NCI-H2107 treated with DMSO at 0.1 percent for 48 hours (cell line): ENCODE measurements at regions not wholly inside any gene's neighbourhood (a gene's known extent, or its start where the extent isn't known, plus 50 kb on each side); places are given as distances from the start of the nearest gene placed in this dataset.

Experiments used
- DNase-seq: peaks from one replicate; lab custom pipeline; 2025; ENCODE audit not compliant: unreplicated experiment; lab: John Stamatoyannopoulos, UW

DNA sequence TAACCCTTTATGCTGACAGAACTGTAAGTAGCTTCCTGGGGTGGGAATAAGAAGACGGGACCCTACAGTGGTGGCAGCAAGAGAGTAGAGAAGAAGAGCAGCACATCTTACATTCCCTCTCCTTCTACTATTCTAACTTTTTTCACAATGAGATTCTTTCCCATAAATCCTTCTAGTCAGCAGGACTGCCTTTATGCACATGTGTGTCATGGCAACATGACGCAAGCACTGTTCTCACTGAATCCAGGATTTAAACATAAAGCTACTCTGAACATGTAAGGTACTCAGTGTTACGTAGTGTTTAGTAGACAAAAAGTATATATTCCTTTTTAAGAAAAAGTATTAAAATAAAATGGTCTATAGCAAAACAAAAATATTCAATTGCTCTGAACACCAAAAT, 309.7 kb upstream of the LYPLAL1 start:
- DNase-seq: no peak

DNA sequence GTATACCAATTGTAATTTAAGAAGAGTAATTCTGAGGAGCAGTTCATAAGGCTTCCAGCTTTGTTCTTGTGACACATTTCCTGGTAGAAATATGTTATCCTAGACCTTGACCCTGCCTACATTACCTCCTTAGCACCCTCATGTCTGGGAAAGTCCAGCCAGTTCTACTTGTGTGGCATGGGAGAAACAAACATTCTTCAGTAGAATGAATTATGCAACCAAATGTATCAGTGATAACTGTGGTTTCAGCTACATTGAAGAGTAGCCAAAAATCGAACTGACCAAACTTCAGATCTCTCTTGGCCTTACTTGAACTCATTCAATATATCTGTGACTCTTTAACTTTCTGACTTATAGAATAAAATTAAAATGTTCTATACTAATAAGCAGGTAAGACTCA, 308.1 kb upstream of the LYPLAL1 start:
- DNase-seq: no peak

DNA sequence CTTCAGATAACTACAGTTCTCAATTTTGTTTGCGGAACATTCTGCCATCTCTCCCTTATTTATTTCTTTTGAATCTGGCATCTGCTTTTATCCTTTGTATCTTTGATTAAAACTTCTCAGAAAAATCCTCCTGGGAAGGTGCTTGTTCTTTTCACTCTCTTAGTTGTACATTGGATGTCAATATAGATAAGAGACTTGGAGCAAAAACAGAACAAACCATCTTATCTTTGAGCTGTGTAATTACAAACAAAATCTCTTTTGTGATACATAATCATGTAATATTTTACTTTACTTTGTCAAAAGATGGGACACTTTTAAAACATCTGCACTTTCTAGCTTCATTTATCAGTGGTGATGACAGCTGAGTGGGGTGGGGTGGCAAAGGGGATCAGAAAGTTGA, 307.2 kb upstream of the LYPLAL1 start:
- no peak for DNase-seq

DNA sequence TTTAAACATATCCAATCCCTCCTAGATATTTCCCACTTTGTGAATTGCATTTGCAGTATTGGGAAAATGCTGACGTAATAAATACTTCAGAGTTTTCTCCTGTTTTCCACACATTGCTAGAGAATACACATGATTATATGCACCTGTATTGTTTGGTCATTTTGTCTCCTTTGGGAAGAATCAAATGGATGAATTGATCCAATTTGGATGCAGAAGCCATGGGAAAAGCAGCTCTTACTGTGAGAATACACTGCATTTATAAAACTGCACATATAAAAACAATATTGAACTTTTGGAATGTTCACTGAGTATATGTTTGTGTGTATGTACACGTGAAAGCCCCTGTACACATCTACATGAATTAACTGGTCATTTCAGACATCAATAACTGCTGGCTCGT, 306.6 kb upstream of the LYPLAL1 start:
- no peak for DNase-seq

DNA sequence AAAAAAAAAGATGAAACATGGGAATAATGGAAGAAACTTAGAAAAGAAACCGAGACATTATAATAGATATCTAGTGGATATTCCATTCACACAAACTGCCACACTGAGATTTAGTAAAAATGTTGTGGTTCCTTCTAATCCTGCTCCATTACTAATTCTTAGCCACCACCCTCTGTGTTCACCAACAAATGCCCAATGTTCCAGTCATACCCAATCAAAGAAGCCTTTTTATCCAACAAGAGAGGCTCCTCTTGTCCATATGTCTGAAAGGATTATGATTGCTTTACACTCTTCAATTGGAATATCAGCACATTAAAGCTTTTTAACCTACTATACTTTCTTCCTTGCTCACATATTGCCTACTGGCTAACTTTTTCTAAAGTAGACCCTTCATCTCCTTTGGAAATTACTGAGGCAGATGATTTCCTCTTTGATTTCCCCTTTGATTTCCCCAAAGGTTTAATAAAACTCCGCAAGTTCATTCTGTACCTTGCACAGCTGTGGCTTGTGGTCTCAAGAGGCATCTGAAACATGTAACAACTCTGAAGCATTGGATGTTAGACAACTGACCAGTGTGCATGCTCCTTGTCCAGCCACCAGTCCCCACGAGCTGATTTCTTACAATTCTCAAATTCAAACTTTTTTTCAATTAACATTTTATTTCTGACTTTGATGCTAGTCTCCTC, 305.6 kb upstream of the LYPLAL1 start:
- DNase-seq: no peak

DNA sequence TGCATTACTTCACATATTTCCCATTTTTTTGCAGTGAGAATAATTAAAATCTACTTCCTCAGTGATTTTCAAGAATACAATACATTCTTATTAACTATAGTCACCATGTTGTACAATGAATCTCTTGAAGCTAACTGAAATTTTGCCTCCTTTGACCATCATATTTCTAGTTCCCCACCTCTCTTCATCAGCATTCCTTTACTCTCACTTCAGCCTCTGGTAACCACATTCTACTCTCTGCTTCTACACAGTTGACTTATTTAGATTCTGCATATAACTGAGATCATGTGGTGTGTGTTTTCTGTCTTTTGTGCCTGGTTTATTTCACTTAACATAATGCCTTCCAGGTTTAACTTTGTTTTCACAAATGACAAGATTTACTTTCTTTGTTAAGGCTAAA, 304.4 kb upstream of the LYPLAL1 start:
- DNase-seq: no peak

DNA sequence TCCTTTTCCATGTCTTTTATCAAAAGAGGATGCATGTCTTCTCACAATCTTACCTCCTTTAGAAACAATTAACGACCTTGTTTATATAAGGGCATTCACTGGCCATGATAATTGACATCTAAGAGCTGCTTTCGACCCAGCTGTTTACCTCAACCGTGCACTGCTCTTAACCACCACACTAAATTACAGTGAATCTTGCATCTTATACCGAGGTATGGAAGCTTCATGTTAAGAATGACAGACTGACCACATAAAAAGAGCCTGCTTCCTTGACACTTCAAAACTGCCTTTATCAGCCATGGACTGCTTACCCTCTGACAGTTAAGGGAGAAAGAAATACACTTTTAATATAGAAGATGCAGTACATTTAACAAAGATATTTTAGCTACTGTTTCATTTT, 301.7 kb upstream of the LYPLAL1 start:
- no peak for DNase-seq

DNA sequence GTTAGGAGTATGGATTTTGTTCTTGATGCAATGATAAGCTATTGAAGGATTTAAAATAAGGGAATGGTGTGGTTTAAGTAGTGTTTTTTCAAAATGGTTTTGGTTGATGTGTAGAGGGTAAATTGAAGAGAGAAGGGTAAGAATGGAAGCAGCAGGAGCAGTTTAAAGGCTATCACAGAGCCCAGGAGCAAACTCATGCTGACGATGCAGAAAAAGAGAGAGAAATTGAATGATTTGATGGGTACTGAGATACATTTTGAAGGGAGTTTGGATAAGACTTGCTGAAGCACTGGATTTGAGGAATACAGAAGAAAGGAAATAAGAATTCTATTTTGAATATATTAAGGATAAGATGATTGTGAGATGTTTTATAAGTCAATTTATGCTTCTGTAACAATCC, 300.8 kb upstream of the LYPLAL1 start:
- no peak for DNase-seq

DNA sequence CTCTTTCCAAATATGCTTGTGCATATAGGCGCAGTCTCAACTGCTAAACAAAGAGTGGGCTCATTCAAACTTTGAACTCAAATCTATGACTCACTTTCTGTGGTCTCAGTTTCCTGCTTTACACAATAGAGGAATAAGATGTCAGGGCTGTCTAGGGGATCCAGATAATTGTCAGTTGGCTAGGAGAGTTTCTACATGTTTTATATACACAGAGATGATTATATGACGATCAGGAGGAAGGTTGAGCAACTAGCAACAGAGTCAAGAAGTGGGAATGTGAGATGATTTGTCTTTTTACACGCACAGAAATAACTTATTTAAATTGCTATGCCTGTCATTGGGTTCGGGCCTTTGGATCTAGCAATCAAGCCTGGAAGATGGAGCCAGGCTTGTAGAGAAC, 299.4 kb upstream of the LYPLAL1 start:
- DNase-seq: no peak

DNA sequence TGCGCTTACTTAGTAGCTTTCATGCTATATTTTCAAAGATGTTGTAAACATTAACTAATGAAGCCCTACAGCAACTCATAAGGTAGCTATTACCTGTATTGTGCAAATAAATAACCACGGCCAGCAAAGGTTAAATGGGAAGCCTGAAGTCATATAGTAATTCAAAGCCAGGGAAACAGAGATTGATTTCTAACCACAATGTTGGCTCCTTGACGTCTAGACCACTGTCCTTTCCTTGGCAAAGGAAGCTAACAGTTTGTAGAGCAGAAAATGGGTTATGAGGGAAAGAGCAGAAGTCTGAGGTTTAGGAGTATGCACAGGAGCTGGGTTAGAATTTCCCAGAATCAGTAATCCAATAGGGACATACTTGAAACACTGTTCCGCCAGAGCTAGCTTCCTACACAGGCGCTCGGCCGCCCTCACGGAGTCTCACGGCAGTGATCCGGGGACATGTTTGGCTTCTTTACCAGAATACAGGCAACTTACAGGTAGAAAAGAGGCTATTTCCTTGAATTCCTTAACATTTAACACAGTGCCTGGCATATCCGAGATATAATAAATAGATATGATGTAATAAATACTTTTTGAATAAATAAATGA, 298.8 kb upstream of the LYPLAL1 start:
- DNase-seq: no peak

DNA sequence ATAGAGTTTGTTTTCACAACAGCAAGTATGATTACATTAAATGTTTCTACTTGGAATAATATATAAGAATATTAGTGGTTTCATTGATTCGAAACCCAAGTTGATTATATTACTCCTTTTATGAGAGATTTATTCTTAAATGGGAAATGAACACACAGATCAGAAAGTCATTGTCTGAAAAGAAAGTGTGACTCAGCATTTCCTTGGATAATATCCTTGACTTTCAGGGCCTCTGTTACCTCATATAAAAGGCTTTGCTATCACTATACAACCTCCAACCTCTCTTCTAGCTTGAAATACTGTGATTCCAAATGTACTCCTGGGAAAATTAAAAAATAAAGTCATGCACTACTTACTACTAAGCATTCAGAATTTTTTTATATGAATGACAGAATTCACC, 295.3 kb upstream of the LYPLAL1 start:
- DNase-seq: no peak

DNA sequence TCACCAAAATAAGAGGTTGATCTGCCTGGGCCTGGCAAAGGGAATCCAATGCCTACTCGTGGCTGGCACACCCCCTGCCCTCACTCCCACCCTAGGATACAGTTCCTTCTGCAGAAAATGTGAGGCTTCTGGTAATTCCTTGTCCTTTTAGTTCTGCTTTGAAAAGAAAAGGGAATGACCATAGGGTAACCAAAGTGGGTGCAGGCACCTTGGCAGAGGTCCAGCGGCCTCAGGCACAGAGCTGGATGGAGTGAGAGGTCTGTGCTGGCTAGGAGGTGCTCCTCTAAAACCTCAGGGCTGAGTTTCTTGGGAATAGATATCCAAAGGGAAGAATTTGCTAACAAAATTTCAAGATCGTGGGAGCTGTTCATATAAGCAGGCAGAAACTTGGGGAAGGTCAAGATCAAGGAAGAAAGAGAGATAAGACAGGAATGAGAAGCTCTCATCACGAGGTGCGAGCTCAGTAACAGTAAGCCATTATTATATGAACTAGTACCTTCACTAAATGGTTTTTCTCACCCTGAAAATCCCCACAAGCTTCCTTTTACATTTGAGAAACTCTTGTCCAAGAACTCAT, 293.1 kb upstream of the LYPLAL1 start:
- no peak for DNase-seq

DNA sequence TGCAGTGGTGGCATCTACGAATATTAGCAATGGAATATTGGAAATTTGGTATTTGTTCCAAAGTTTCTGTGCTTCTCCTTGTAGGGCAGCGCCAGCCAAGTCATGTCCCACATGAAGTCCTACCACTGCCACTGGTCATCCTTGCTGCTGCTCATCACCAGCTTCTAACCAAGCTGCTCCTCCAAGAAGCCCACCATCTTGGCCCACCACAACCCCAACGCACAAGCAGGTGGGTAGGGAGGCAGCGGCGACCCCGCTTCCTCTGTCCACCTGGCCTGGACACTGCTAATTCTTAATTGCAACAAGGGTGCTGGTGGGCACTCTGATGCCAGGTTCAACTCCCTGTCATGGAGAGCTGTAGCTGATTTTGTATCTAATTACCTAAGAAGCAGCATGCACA, 291.2 kb upstream of the LYPLAL1 start:
- DNase-seq: no peak

DNA sequence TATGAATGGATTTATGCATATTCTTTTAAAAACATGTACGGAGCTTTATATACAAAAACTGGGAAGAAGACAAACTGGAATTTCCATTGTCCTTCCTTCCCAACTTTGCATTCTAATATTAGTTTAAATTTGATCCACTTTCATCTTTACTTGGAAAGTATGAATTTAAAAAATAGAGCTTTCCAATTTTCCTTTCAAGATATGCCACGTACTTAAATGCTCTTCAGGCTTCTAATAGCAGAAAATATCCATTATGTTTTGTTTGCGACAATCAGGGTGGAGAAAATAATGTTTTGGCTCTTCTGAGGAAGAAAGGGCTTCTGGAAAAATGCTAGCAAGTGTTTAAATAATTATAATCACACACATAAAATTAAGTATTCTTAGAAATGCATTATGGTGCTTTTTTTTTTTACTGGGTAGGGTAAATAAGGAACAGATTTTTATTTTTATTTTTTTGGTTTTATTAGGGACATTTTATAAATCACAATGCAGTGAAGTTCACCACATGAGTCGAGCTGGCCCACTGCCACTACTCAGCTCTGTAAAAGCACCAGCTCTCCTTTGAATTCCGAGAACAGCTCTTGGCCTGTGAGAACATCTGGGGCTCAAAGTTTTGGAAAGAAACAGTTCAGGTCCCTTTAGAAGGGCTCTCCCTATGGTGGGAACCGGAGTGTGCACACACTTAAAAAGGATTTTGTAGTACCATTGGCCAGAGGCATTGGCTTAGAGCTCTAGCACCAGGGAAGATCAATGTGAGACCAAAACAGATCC, 287.4 kb upstream of the LYPLAL1 start:
- no peak for DNase-seq

DNA sequence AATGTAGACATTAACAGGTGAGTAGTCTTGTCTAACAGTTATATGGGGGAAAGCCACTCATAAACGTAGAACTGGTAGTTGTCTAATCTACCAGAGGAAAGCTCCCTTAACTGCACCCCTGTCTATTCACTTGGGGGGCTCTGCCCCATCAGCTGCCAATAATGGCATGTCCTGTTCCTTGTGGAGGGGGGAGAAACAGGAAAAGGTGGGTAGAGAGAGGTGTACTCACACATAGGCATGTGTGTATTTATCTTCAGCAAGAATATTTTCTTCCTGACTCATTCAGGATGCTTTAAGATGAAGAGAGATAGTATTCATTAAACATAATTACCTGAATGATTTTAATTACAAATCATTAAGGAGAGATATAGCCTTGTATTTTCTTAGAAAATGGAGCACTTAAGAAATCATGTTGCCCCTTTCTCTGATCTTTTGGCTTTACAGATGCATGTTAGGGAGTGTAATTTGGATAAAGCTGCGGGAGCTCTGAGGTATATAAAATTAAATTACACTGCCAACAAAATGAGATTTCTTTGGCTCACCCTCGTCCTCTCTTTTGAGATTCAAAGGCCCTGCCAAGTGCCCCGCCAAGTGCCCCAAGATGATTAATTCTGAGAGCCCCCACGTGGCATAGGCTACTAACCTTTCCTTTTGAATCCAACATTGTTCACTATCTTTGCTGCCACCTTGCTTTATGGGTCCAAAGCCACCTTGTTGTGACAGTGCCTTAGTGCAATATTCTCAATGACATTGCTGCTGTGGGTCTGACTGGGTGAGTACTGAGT, 286.3 kb upstream of the LYPLAL1 start:
- no peak for DNase-seq

DNA sequence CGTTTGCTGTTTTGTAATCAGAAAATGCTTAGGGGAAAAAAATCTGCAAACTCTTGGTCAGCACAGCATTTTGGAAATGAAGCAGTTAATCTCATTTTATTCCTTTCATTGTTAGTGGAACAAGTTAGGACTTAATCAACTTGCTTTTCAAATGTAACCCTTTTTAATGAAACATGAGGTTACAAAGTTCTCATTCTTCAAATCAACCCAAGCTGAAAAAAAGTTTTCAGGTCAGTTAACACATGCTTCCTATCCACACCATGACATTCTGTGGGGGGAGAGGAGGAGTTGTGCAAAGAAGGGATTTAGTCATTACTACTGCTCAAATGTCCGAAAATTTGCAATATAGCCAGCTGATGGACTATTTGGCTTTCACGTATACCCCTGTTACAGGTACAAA, 283.2 kb upstream of the LYPLAL1 start:
- no peak for DNase-seq

DNA sequence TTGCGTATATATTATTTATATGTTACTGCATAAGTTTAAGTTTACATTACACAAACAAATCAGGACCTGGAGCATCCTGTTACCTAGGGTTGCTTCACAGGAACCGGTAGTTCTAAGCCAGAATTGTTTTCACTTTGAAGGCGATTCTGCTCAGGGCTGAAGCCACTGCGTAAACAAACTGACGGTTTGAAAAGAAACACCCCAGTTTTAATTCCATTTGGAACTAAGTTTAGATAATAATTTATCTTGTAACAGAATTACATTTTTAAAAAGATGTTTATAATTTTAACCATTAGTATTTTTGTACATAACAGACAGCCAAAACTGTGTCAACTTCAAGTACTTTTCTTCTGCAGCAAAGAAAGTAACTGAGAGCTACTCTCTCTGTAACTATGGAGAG, 282.1 kb upstream of the LYPLAL1 start:
- no peak for DNase-seq

DNA sequence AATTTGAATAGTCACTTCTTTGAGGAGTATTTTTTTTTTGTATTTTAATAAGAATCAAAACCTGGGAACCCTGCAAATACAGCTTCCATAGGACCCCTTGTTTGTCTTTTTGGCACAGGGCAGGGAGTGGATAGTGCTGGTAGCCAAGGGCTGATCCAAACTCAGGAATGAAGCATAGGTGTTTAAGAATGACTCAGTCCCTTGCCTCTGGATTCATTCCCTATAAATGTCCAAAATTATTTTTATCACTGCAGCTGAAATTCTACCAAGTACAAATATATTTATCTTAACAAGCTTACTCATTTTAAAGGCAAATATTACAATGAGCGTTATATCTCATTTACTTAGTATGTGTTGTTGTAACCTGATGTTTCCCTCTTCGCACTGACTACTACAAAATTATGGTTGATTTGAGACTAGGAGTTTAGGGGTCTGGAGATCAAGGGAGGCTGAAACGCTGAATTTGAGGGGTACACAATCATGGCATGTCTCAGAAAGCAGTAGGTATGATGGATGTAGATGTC, 278.6 kb upstream of the LYPLAL1 start:
- no peak for DNase-seq

DNA sequence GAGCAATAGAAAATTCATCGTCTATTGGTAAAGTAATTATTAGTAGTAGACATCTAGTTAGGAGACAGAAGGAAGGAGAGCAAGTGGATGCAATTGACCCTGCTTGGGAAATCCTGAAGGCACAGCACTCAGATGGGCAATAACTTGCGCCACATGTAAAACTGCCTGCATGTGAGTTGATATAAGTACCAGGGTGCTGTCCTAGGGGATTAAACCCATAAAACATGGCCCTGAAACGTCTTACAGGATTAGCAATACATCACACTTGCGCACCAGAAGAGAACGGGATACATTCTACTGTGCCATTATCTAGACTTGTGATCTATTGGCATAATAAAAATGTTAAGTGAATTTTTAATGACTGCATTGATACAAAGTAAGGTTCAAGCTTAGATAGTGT, 277.5 kb upstream of the LYPLAL1 start:
- DNase-seq: no peak

DNA sequence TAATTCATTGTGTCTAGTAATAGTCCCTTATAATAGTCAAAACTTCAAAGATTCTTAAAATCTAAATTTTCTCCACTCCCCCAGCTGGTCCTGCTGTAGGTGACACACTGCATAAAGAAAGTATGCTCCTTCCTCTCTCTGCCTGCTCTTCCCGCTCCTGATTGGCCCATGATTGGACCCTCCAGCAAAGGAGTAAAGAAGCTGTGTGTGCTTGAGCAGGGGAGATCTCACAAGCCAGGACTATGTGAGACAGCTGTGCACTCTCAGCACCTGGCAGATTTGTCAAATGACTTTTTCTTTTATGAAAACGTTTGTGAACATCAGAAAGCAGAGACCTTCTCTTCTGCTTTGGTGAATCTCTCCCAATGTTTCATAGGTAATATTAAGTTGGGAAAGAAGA, 274.8 kb upstream of the LYPLAL1 start:
- no peak for DNase-seq

DNA sequence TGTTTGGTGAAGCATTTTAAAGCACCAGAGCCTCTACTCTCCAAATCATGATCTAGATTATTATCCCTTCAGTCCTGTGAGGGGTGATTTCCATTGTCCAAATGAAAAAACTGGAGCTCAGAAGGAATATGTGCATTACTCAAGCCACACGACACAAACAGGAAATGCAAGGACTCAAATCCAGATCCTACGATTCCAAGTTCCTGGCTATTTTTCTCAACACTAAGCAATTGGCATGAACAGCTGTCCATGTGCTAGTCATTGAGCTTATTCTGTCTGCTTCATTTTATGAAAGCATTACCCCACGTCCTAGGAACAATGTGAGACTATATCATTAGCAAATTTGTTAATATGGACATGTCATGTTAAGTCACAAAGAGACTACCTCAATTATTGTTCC, 273.1 kb upstream of the LYPLAL1 start:
- DNase-seq: no peak
